NCI-H2196 treated with DMSO at 0.1 percent for 48 hours (cell line): ENCODE measurements at regions not wholly inside any gene's neighbourhood (a gene's known extent, or its start where the extent isn't known, plus 50 kb on each side); places are given as distances from the start of the nearest gene placed in this dataset.
"Not testable (repeated sequence)": the region's sequence is repeated elsewhere in the genome, so short reads cannot be mapped to it uniquely, and the experiment has no call there.

ENCODE experiments used
- DNase-seq: peaks from one replicate; lab custom pipeline; 2025; ENCODE audit not compliant: unreplicated experiment; lab: John Stamatoyannopoulos, UW

GRCh38 chr13:65532231-65532630, 1697.9 kb downstream of the PCDH9 start:
- DNase-seq = no peak

- no peak for DNase-seq
Observed at GRCh38 chr13:65530688-65531087, 1699.4 kb downstream of the PCDH9 start.

- no peak for DNase-seq
Observed at GRCh38 chr13:65529541-65529940, 1700.6 kb downstream of the PCDH9 start.

- DNase-seq = no peak
Observed at GRCh38 chr13:65508745-65509144, 1721.4 kb downstream of the PCDH9 start.

GRCh38 chr13:65508338-65508737, 1721.8 kb downstream of the PCDH9 start:
- DNase-seq = no peak

GRCh38 chr13:65505941-65506340, 1724.2 kb downstream of the PCDH9 start:
- no peak for DNase-seq

- no peak for DNase-seq
Observed at GRCh38 chr13:65504213-65504612, 1725.9 kb downstream of the PCDH9 start.

GRCh38 chr13:65500481-65500880, 1729.7 kb downstream of the PCDH9 start:
- DNase-seq = no peak

GRCh38 chr13:65499256-65499655, 1730.9 kb downstream of the PCDH9 start:
- no peak for DNase-seq

GRCh38 chr13:65497265-65497664, 1732.9 kb downstream of the PCDH9 start:
- no peak for DNase-seq

- DNase-seq = not testable (repeated sequence)
Observed at GRCh38 chr13:65490725-65491124, 1739.4 kb downstream of the PCDH9 start.

- DNase-seq = no peak
Observed at GRCh38 chr13:65488606-65489005, 1741.5 kb downstream of the PCDH9 start.

- DNase-seq = no peak
Observed at GRCh38 chr13:65479692-65480091, 1750.4 kb downstream of the PCDH9 start.

GRCh38 chr13:65473196-65473595, 1756.9 kb downstream of the PCDH9 start:
- no peak for DNase-seq

- DNase-seq = no peak
Observed at GRCh38 chr13:65472336-65472735, 1757.8 kb downstream of the PCDH9 start.

- DNase-seq = no peak
Observed at GRCh38 chr13:65470781-65471180, 1759.4 kb downstream of the PCDH9 start.

GRCh38 chr13:65468628-65469027, 1761.5 kb downstream of the PCDH9 start:
- no peak for DNase-seq

GRCh38 chr13:65461590-65461989, 1768.5 kb downstream of the PCDH9 start:
- no peak for DNase-seq

- DNase-seq = no peak
Observed at GRCh38 chr13:65460136-65460535, 1770.0 kb downstream of the PCDH9 start.

GRCh38 chr13:65456150-65456912, 1773.8 kb downstream of the PCDH9 start:
- no peak for DNase-seq

- DNase-seq = no peak
Observed at GRCh38 chr13:65454403-65454802, 1775.7 kb downstream of the PCDH9 start.

GRCh38 chr13:65453982-65454381, 1776.2 kb downstream of the PCDH9 start:
- DNase-seq = no peak

GRCh38 chr13:65445340-65445739, 1784.8 kb downstream of the PCDH9 start:
- DNase-seq = no peak
